GM18907 (cell line): ENCODE measurements at regions not wholly inside any gene's neighbourhood (a gene's known extent, or its start where the extent isn't known, plus 50 kb on each side); places are given as distances from the start of the nearest gene placed in this dataset.
"Not testable (repeated sequence)": the region's sequence is repeated elsewhere in the genome, so short reads cannot be mapped to it uniquely, and the experiment has no call there.

Experiments used
- ATAC-seq: cut with Tn5 transposase; IDR thresholded peaks from one replicate; pipeline ENCODE4 v1.9.1; 2021; ENCODE audit warnings: mild to moderate bottlenecking, moderate library complexity; ENCODE audit not compliant: unreplicated experiment

- ATAC-seq: peak; percentile 76
These were observed 114.8 kb upstream of the PRSS16 start for GRCh38 chr6:27132532-27133280.

DNA sequence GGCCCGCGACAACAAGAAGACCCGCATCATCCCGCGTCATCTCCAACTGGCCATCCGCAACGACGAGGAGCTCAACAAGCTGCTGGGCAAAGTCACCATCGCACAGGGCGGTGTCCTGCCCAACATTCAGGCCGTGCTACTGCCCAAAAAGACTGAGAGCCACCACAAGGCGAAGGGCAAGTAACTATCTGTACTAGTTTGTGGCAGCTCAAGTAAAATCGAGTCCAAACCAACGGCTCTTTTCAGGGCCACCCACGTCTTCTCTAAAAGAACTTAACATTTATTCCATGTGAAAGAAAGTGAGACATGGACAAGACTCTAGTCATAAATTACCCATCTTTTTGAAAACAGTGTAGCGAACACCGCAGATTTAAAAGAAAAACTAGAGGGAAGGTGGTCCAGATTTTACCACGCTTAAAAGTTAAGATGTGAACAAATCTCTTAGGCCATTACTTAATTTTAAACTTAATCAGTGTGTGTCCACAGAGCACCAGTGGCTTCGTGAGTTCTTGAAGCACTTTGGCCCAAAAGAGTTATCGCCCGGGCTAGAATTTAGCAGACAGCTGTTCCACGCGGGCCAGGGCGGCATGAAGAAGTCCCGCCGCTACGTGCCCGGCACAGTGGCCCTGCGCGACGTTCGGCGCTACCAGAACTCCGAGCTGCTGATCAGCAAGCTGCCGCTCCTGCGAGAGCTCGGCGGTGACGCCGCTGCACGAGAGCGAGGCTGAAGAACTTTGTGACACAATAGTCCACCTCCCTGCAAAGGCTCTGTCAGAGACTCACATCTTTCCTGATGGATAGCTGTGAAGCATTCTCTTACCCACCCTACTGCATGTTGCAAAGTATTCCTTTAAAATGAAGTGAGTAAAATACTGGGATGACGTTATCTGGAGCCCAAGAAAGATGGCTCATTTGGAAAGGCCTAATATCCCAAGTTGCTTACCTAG is 113.9 kb upstream of the PRSS16 start:
- peak; percentile 23 for ATAC-seq

- ATAC-seq: no peak
These were observed 112.3 kb upstream of the PRSS16 start for GRCh38 chr6:27135087-27135657.

DNA sequence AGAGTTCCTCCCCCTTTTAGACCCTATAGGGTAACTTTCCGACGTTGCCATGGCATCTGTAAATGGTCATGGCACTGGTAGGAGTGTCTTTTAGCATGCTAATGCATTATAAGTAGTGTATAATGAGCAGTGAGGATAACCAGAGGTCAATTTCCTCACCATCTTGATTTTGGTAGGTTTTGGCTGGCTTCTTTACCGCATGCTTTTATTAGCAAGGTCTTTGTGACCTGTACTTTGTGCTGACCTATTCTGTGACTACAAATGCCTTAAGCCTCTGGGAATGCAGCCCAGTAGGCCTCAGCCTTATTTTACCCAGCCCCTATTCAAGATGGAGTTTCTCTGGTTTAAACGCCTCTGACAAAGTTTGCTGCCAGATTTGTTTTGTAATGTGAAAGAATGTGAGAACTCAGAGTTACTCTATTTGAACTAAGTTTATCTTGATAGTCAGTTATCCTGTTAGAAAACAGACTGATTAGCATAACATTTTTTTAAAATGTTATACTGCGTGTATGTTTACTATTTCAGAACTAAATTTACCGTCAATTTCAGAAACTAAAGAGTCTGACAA is 111.3 kb upstream of the PRSS16 start:
- ATAC-seq: no peak

DNA sequence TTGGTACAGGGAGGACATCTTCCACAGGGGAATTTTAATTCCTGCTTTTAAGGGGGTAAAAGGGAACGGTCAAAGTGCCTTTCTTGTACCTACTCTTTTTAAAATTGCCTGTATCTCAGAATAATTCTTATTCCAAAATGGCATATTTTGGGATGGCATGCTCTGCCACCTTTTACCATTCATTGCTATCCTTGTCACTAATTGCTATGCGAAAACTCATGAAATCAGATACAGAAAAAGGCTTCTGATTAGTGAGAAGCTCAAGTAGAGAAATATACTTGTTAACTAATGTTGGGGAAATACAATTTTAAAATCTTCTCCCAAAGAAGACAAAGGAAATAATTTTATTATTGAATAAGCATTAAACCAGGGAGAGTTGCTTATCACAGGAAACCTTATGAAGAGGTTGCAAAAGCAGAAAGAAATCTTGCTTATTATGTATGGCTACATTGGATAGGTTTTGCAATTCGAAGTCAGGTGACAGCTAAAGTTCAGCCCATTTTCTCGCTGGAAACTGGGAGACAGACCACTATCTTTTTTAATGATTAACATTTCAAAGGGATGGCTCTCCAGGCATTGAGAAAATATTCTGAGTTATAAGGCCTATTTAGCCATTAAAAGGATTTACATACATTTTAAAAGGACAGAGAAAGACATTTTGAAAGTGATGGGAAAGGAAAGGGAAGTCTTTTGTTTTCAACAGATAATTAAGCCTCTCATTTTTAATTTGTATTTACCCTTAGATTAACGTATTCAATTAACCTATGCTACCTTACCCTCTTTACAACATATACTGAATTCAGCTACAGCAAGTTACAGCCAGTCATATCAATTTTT is 110.3 kb upstream of the PRSS16 start:
- ATAC-seq: no peak

- no peak for ATAC-seq
These were observed 109.1 kb upstream of the PRSS16 start for GRCh38 chr6:27138406-27138805.

DNA sequence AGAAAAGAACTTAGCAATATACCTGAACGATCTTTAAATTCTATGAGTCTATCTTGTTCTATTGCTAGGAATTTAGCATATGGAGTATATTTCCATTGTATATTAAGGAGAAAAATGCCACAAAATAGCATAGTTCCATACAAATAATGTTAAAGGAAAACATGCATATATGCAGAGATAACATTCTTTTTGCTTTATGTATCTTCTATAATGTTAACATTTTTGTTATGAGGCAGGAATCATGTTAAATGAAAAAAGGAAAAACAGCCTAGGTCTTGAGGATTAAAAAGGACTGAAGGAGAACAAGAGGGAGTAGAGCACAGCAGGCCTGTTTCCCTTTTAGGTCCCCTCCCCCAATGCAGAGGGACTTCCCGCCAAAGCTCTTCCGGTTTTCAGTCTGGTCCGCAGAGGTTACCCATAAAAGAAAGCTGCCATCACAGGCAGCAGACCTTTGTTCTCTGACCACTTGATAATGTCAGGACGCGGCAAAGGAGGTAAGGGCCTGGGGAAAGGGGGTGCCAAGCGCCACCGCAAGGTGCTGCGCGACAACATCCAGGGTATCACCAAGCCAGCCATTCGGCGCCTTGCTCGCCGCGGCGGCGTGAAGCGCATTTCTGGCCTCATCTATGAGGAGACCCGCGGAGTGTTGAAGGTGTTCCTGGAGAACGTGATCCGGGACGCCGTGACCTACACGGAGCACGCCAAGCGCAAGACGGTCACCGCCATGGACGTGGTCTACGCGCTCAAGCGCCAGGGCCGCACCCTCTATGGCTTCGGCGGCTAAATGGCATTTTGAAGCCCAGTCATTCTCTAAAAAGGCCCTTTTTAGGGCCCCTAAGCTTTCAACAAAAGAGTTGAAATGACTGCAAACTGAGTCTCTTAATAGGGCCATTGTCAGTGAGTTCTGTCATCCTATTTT is 108.4 kb upstream of the PRSS16 start:
- peak; percentile 74 for ATAC-seq

- ATAC-seq: peak; percentile 19
These were observed 107.5 kb upstream of the PRSS16 start for GRCh38 chr6:27139756-27140579.

DNA sequence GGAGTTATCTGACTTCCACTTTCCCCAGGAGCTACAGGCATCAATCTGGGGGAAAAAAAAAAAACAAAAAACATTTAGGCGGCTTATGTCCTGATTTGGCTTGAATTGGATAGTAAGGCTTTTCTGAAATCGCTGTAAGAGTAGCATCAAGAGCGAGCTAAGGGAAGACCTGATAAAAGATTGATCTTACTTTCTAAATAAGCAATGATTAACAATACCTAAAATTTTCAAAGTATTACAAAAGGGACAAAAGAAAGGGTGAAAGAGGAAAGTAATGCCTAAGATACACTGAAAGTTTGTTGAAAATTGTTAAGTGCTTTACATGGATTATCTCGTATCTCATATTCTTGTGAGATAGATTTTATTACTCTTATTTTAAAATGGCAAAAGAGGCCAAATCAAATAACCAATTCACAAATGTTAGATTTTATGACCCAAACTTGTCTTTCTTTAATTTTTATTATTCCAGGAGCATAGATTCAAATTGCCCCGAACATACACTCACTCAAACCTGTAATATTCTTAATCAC is 106.4 kb upstream of the PRSS16 start:
- ATAC-seq: no peak

DNA sequence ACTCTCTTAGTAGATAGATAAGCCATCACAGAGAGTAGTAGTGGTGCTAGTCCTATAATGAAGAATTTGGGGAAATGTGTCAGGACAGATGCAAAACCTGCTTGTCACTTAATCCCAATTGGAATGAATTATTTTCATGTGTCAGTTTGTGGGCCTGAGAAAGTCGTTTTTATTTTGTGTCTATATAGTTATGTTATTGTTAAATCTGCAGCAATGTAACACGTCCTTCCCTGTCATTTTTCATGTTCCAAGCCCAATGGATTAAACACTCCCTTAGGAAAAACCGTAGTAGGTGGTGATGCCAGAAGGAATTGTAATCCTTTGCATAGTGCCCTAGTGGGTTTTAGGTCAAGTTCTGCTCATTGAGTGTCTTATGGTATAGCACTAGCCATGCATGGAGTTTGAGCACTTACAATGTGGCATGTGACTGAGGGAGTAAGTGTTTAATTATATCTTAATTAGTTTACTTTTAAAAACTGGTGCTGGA is 105.9 kb upstream of the PRSS16 start:
- ATAC-seq: no peak

DNA sequence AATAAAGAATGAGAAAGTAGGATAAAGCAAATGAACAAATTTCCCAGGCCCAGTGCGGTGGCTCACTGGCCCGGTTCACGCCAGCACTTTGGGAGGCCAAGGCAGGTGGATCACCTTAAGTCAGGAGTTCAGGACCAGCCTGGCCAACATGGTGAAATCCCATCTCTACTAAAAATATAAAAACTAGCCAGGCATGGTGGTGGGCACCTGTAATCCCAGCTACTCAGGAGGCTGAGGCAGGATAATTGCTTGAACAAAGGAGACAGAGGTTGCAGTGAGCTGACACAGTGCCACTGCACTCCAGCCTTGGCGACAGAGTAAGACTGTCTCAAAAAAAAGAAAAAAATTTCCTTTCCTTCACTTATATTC is 104.5 kb upstream of the PRSS16 start:
- ATAC-seq: not testable (repeated sequence)

DNA sequence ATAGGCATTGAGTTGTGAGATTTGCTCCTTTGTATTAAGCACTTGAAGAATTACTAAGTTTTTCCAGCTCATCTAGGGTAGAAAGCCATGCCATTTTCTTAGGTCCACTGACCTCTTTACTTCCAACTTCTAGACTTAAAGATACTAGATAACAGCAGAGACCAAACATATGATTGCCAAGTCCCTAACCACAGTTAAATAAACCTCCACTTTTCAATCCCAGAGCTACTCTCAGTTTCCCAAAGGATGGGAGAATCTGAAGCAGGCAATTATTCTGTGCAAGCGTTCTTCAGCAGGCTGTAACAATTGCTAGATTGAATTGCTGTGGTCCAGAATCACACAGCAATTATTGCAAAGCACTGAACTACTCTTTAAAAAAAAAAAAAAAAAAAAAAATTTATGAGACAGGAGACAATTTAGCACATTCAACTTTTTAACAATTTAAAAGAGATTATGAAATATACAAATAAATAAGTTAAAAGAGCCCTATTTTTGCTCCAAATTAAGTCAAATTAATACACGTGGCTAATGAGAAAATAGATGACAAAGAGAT is 104.0 kb upstream of the PRSS16 start:
- ATAC-seq: no peak

DNA sequence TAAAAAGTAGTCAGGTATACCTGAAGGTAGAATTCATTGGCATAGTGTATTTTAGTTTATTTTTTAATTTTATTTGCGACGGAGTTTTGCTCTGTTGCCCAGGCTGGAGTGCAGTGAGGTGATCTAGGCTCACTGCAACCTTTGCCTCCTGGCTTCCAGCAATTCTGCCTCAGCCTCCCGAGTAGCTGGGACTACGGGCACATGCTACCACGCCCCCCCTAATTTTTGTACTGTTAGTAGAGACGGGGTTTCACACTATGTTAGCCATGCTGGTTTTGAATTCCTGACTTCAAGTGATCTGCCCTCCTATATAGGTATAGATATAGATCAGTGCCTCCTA is 102.8 kb upstream of the PRSS16 start:
- ATAC-seq: no peak

GRCh38 chr6:27145731-27146455 is 101.6 kb upstream of the PRSS16 start:
- peak; percentile 40 for ATAC-seq

- ATAC-seq: not testable (repeated sequence)
These were observed 101.1 kb upstream of the PRSS16 start for GRCh38 chr6:27146456-27146705.

DNA sequence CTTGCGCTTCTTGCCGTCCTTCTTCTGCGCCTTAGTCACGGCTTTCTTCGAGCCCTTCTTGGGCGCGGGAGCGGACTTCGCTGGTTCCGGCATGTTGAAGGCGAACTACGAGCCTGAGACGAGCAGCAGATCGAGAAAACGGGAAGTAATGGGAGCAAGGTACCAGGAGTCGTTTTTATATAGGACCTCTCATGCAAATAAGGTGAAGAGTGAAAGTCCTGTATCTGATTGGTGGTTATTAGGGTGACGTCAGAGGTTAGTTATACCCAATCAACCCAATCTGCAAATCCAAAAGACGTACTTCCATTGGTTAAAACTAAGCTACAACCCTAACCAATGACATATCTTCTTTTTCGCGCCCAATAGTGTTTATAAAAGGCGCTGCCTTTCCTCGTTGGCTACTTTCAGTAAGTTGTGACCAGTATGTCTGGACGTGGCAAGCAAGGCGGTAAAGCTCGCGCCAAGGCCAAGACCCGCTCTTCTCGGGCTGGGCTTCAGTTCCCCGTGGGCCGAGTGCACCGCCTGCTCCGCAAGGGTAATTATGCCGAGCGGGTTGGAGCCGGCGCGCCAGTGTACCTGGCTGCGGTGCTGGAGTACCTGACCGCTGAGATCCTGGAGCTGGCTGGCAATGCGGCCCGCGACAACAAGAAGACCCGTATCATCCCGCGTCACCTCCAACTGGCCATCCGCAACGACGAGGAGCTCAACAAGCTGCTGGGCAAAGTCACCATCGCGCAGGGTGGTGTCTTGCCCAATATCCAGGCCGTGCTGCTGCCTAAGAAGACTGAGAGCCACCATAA is 100.6 kb upstream of the PRSS16 start:
- ATAC-seq: peak; percentile 76

DNA sequence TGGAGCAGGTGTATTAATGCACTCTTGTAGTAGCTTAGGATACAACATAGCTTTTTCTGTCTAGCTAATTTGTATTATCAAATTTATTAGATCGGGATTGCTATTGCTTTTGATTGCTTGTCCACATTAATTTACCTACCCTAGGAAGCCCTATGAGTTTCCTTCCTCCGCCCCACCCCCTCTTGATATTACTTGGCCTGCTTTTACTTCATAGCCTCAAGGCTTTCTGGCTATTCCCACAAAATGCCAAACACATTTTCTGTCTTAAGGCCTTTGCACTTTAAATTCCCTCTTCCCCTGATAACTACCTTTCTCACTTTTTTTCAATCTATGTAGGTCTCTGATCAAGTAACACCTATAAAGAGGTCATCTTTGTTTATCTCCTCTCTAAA is 99.1 kb upstream of the PRSS16 start:
- ATAC-seq: no peak
